Left lung (tissue), 4 donors: ENCODE measurements at regions not wholly inside any gene's neighbourhood (a gene's known extent, or its start where the extent isn't known, plus 50 kb on each side); places are given as distances from the start of the nearest gene placed in this dataset.
A peak's percentile ranks its signal among the peaks of the same experiment; 100 is the strongest.

Source experiments
- ATAC-seq: fragments of 200-7000 bp; cut with Tn5 transposase; one replicate; pipeline ENCODE4 v1.9.1; 2020; ENCODE audit warnings: moderate library complexity
- DNase-seq, 4 donors: peaks; one replicate each; pipeline ENCODE4 v3.0.0-alpha.2; 2013 to 2020
- H3K27ac ChIP-seq, 2 donors: fragments of 200-600 bp; sonication (generic) in 1 of 2; one replicate each; pipeline versions ENCODE4 v1.5.0 to v1.8.0; 2020 to 2021
- H3K27me3 ChIP-seq, 2 donors: fragments of 200-600 bp; sonication (generic) in 1 of 2; one replicate each; pipeline versions ENCODE4 v1.5.0 to v1.8.0; 2020 to 2021
- H3K36me3 ChIP-seq, 2 donors: fragments of 200-600 bp; sonication (generic) in 1 of 2; one replicate each; pipeline versions ENCODE4 v1.5.0 to v1.8.0; 2020 to 2021
- H3K4me1 ChIP-seq, 2 donors: fragments of 200-600 bp; one replicate each; pipeline ENCODE4 v1.8.0; 2021
- H3K4me3 ChIP-seq, 2 donors: fragments of 200-600 bp; sonication (generic) in 1 of 2; one replicate each; pipeline versions ENCODE4 v1.5.0 to v1.8.0; 2020 to 2021; ENCODE audit warnings: mild to moderate bottlenecking in 1 of 2
- H3K9me3 ChIP-seq, 2 donors: fragments of 200-600 bp; sonication (generic) in 1 of 2; one replicate each; pipeline versions ENCODE4 v1.5.0 to v1.8.0; 2020 to 2021
- intact Hi-C, 2 donors: fragments of 100-400 bp; cut with DNase I; formaldehyde crosslinking; loops; one replicate each; pipeline versions ENCODE4 v1.11.2 to v1.14.2; 2022
- TF ChIP-seq, protein P1 (sequence below), 2 donors: fragments of 200-600 bp; sonication (generic) in 1 of 2; IDR thresholded peaks; one replicate each; pipeline versions ENCODE4 v1.5.0 to v1.8.0; 2021; ENCODE audit warnings: antibody characterized with exemption in 2 of 2
- donor health status: DM: no; HTN: yes; CAD: no.
- donor health status: DM: no; HTN: no; CAD: no.

DNA sequence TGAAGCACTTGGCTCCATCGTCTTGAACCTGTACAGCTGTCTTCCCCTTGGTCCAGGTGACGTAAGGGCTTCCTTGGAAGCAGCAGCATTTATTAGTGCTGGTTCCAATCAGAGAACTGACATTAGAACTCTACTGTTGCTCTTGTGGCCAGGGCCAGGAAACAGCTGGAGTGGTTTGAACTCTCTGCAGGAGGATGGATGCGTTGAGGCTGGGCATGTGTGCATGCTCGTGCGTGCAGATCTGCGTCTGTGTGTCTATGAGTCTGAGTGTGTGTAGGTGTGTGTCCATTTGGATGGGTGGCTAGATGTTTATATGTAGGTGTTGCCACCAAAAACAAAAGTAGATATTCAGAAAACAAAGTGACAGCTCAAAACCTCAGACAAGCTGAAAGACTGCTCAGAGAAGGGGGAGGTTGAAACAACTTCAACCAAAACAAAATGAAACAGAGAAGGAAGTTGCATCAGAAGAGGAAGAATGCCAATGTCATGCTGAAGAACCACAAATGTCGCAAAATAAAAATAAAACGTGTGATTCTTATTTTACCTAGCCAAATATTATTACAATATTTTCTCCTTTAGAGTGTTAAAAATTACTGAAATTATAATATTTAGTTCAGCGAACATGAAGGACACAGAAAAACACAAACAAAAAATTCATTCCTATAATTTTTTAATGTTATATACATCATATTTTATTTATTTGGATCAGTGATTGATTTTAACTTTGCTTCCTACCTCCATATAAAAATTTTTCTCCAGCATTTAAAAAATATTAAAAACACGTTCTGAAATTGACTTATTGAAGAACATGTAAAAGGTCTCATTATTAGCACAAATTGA, 96.1 kb upstream of the MKLN1 start:
- Histone ChIP-seq H3K36me3 (no peaks in the 10 kb centered on the region), H3K4me3 (peak overlapping the region in 1 of 2 donors; percentile 13), H3K4me1 (peaks cover 1 to 41% of the 10 kb centered on the region in 2 donors), H3K27me3 (no peaks in the 10 kb centered on the region), H3K9me3 (no peaks in the 10 kb centered on the region), H3K27ac (peak overlapping the region; percentile 30 to 94)
- DNase-seq (peak in 1 of 4 donors; percentile 50), ATAC-seq (peak; percentile 57)
- TF ChIP-seq, protein P1, sequence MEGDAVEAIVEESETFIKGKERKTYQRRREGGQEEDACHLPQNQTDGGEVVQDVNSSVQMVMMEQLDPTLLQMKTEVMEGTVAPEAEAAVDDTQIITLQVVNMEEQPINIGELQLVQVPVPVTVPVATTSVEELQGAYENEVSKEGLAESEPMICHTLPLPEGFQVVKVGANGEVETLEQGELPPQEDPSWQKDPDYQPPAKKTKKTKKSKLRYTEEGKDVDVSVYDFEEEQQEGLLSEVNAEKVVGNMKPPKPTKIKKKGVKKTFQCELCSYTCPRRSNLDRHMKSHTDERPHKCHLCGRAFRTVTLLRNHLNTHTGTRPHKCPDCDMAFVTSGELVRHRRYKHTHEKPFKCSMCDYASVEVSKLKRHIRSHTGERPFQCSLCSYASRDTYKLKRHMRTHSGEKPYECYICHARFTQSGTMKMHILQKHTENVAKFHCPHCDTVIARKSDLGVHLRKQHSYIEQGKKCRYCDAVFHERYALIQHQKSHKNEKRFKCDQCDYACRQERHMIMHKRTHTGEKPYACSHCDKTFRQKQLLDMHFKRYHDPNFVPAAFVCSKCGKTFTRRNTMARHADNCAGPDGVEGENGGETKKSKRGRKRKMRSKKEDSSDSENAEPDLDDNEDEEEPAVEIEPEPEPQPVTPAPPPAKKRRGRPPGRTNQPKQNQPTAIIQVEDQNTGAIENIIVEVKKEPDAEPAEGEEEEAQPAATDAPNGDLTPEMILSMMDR (IDR thresholded peaks at IDR 0.05): no peak
- intact Hi-C loops: no loop called here

- Histone ChIP-seq H3K27ac (no peak overlapping the region), H3K36me3 (no peaks in the 10 kb centered on the region), H3K27me3 (no peaks in the 10 kb centered on the region), H3K9me3 (no peaks in the 10 kb centered on the region), H3K4me1 (peaks cover 0 to 40% of the 10 kb centered on the region in 2 donors), H3K4me3 (no peak overlapping the region)
- TF ChIP-seq, protein P1 (IDR thresholded peaks at IDR 0.05): no peak
- ATAC-seq (no peak), DNase-seq (no peak)
- intact Hi-C loops: no loop called here
These were observed 94.9 kb upstream of the MKLN1 start for GRCh38 chr7:131232768-131233167.

DNA sequence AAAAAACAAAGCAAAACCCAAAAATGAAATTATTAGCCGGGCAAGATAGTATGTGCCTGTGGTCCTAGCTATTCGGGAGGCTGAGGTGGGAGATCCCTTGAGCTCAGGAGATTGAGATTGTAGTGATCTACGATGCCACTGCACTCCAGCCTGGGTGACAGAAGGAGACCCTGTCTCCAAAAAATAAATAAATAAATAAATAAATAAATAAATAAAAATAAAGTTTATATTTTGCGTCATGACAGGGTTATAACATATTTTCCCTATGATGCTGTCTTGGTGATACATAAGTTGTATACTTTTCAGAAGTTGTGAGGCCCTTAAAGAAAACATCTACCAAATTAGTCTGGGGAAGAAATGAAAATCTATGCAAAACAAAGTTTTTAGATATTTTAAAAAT, 94.5 kb upstream of the MKLN1 start:
- H3K4me1 ChIP-seq: peaks cover 0 to 44% of the 10 kb centered on the region in 2 donors
- DNase-seq (no peak), ATAC-seq (no peak)
- TF ChIP-seq, protein P1 (IDR thresholded peaks at IDR 0.05): no peak
- H3K4me3 ChIP-seq: no peak overlapping the region
- H3K27ac ChIP-seq: no peak overlapping the region
- no peaks in the 10 kb centered on the region for H3K9me3 ChIP-seq
- no peaks in the 10 kb centered on the region for H3K36me3 ChIP-seq
- intact Hi-C loops: no loop called here
- no peaks in the 10 kb centered on the region for H3K27me3 ChIP-seq

DNA sequence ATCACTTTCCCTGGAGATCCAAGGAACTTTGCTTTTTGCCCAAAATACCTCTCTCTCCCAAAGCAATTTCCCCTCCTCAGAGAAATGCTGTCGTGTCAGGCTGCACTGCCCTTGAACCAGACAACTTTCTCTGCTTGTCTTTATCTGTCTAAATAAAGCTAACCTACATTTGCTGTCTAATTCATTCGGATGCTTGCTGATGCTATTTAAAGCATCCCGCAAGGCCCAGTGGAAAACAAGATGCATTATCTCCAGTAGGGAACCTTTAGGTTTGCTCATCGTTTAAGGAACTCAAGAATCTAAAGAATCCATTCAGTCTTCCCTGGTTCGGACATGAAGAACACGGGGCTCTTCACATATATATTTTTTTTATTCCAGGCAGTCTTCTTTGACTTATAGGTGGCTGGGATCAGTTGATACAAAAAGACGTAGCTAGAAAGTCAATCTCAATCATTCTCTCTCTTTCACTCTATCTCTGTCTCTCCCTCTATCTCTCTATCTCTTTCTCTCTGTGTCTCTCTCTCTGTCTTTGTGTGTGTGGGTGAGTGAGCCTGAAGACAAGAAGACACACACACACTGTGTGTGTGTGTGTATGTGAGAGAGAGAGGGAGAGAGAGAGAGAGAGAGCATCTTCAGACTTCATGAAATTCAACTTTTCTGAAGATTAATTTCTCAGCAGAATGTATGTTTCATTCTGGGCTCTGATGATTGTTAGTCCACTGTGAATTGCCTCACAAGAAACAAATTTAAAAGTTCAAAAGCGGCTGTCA, 92.8 kb upstream of the MKLN1 start:
- H3K4me3 ChIP-seq: no peak overlapping the region
- no peak for ATAC-seq
- H3K27me3 ChIP-seq: no peaks in the 10 kb centered on the region
- no peaks in the 10 kb centered on the region for H3K36me3 ChIP-seq
- intact Hi-C loops: no loop called here
- TF ChIP-seq, protein P1 (IDR thresholded peaks at IDR 0.05): no peak
- no peaks in the 10 kb centered on the region for H3K9me3 ChIP-seq
- H3K27ac ChIP-seq: peak overlapping the region in 1 of 2 donors; percentile 3
- peaks cover 0 to 50% of the 10 kb centered on the region in 2 donors for H3K4me1 ChIP-seq
- DNase-seq: no peak
